CD4-positive, alpha-beta T cell treated with Interleukin-12 subunit alpha and Interleukin-12 subunit beta, for 1 hour (primary cell): ENCODE measurements at regions not wholly inside any gene's neighbourhood (a gene's known extent, or its start where the extent isn't known, plus 50 kb on each side); places are given as distances from the start of the nearest gene placed in this dataset.
"Not testable (repeated sequence)": the region's sequence is repeated elsewhere in the genome, so short reads cannot be mapped to it uniquely, and the experiment has no call there.

Source experiments
- DNase-seq: peaks from one replicate; pipeline ENCODE4 v3.0.0-alpha.2; 2020

DNA sequence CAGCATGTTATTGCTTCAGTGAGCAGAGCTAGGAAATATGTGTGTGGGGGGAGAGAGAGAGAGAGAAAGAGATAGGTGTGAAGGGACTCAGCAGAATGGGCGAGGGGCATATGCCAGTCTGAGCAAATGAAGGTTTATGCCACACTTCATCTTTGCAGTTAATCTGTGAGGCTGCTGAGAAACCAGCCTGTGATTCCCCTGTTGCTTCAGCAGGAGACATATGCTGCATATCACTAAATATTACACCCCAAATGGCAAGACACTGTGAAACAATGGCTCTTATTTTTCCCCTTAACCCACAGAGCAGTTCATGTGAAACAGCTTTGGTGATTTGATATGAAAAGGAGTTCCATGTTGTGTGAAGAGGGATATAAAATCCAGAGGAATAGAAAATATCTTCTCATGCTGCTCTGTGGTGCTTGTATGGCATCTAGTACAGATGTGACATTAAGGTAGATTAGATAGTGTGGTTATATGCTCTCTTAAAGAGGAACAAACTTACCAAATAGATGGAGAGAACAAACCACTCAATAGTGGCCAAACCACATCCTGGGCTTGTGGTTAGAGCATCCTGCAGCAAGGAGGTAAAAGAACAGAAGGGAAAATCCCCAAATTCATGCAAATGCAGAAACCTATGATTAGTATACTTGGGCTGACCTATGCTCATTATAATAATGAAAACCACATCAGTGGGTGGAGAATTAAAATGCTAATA lies 864.2 kb downstream of the FAM181B start:
- DNase-seq: peak; percentile 85

- DNase-seq: no peak
These were observed 866.8 kb downstream of the FAM181B start for GRCh38 chr11:81866896-81867295.

DNA sequence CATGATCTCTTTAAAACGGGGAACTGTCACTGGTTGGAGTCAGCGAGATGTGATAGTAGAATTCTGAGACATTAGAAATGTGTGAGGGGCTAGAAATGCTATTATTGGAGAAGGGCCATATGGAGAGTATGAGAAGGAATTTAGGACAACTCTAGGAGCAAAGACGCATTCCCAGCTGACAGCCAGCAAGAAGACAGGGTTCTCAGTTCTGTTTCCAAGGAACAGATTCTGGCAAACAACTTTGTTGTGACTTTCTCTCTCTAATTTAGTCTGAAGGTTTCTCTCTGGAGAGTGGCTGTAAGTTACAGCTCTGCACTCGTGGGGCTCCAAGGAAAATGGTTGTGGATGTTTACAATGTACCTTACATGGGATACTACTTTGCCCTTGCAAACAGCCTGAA lies 876.3 kb downstream of the FAM181B start:
- DNase-seq: no peak

GRCh38 chr11:81853791-81854190 lies 879.9 kb downstream of the FAM181B start:
- DNase-seq: no peak

- DNase-seq: no peak
These were observed 880.8 kb downstream of the FAM181B start for GRCh38 chr11:81852896-81853295.

DNA sequence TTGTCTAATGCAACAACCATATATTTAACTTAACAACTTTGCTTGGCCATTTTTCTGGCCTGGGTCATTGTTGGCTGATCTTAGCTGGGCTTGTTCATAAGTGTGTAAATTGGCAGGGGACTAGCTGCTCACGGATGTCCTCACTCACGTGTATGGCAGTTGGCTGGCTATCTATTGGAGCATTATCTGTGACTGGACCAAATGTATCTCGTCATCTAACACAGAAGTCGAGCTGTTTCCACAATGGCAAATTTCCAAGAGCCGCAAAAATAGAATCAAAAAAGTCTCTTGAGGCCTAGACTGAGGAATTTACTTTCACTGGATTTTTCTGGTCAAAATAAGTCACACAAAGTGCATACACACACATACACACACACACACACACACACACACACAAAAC lies 893.3 kb downstream of the FAM181B start:
- no peak for DNase-seq

DNA sequence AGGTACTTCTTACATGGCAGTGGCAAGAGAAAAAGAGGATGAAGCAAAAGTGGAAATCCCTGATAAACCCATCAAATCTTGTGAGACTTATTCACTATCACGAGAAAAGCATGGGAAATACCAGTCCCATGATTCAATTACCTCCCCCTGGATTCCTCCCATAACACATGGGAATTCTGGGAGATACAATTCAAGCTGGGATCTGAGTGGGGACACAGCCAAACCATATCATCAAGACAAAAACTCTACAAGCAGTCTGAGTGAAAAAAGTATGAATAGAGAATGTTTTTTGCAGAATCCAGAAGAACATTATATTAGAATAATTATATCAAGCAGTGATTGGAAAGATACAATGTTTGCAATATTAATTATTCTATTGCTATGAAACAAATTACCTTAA lies 893.7 kb downstream of the FAM181B start:
- no peak for DNase-seq

- DNase-seq: no peak
These were observed 894.6 kb downstream of the FAM181B start for GRCh38 chr11:81839016-81839415.

GRCh38 chr11:81829976-81830375 lies 903.7 kb downstream of the FAM181B start:
- DNase-seq: no peak

DNA sequence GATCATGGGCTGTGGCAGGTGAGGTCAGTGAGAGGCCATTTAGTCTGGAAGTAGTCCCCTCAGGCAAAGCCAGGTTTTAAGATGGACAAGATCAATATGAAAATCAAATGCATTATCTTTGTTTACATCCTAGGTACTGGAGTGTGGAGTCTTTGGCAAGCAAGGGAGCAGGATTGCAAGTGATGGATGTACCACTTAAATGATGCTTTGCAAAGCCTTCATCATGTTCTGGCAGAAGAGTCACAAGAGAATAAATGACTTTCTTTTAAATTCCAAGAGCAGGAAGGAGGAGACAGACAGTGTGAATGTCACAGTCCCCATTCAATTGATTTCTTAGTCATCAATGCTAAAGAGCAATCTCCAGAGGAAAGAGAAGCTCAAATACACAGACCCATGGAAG lies 908.3 kb downstream of the FAM181B start:
- DNase-seq: no peak

- DNase-seq: no peak
These were observed 914.2 kb downstream of the FAM181B start for GRCh38 chr11:81819462-81819861.

- DNase-seq: no peak
These were observed 928.8 kb downstream of the FAM181B start for GRCh38 chr11:81804858-81805257.

- no peak for DNase-seq
These were observed 931.1 kb downstream of the FAM181B start for GRCh38 chr11:81802591-81802990.

- no peak for DNase-seq
These were observed 941.2 kb downstream of the FAM181B start for GRCh38 chr11:81792416-81792815.

GRCh38 chr11:81787584-81788049 lies 946.0 kb downstream of the FAM181B start:
- DNase-seq: peak; percentile 56

- DNase-seq: no peak
These were observed 961.5 kb downstream of the FAM181B start for GRCh38 chr11:81772166-81772565.

DNA sequence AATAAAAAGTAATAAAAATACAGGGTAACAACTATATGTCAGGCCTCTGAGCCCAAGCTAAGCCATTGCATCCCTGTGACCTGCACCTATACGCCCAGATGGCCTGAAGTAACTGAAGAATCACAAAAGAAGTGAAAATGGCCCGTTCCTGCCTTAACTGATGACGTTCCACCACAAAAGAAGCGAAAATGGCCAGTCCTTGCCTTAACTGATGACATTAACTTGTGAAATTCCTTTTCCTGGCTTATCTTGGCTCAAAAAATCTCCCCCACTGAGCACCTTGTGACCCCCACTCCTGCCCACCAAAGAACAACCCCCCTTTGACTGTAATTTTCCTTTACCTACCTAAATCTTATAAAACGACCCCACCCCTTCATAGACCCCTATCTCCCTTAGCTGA lies 963.8 kb downstream of the FAM181B start:
- not testable (repeated sequence) for DNase-seq

DNA sequence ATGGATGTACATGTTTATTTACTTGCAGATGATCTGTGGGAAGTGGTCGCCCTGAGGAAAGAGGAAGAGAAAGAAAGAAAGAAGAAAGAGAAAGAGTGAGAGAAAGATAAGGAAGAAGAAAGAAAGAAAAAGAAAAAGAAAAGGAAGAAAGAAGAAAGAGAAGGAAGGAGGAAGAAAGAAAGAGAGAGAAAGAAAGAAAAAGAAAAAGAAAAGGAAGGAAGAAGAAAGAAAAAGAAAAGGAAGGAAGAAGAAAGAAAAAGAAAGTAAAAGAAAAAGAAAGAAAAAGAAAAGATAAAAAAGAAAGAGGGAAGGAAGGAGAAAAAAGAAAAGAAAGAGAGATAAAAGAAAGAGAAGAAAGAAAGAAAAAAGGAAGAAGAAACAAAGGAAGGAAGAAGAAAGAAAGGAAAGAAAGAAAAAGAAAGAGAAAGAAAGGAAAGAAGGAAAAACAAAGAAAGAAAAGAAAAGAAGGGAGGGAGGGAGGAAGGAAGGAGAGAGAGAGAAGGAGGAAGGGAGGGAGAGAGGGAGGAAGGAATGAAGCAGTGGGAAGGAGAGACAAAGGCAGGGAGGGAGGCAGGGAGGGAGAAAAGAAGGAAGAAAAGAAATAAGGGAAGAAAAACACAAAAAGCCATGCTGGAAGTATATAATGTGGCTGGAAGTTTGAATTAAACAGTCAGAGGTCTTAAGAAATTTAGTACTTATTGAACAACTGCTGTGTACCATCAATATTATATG lies 976.6 kb downstream of the FAM181B start:
- no peak for DNase-seq

- DNase-seq: no peak
These were observed 984.4 kb downstream of the FAM181B start for GRCh38 chr11:81749245-81749644.

DNA sequence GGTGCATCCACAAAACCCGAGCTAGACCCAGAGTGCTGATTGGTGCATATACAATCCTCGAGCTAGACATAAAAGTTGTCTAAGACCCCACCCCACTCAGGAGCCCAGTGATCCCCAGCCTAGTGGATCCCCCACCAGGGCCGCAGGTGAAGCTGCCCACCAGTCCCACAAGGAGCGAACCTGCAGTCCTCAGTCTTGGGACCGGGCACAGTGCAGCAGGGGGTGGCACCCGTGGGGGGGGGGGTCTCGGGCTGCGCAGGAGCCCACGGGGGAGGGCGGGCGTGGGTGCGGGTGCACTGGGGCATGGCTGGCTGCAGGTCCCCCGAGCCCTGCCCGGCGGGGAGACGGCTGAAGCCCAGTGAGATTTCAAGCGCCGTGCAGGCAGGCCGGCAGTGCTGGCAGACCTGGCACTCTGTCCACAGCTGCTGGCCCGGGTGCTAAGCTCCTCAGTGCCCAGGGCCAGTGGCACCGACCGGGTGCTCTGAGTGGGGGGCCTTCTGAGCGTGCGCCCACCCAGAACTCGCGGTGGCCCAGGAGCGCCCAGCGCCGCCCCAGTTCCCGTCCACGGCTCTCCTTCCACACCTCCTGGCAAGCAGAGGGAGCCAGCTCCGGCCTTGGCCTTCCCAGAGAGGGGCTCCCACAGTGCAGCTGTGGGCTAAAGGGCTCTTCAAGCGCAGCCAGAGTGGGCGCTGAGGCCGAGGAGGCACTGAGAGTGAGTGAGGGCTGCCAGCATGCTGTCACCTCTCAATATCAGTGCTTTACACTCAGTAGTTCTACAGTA lies 989.1 kb downstream of the FAM181B start:
- DNase-seq: no peak

- no peak for DNase-seq
These were observed 1008.0 kb downstream of the FAM181B start for GRCh38 chr11:81725701-81726100.

DNA sequence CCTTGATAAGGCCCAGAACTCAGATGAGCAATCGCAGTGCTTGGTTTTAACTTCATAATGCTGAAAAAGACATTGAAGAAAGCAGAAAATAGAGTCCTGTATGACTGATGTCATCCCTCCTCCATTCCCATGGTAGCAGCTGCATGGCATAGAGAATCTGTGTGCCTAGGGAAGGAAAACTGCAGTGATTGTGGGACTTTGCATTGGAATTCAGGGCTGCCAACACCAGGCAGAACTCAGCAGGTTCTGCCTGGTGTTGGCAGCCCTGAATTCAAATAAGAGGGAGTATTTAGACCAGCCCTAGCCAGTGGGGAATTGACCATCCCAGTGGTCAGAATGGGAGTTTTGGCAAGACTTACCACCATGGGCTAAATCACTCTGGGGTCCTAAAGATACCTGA lies 1016.0 kb downstream of the FAM181B start:
- no peak for DNase-seq

- DNase-seq: no peak
These were observed 1025.8 kb downstream of the FAM181B start for GRCh38 chr11:81707881-81708280.

DNA sequence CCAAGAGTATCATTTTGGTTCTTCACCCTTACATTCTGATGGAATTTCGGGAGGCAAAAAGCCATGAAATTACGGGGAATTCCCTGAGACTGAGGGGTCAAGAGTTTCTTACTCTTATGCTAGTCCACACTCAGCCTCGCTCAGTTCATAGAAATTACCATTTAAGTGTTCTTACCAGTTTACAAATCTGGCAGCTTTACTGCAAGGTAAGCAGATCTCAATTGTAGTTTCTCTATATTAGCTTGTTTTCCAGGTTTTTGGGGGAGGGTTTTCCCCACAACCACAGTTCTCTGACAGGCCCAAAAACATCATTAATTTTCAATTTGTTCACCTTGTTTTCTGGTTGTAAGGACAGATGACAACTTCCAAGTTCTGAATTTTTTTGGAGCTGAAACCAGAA lies 1028.4 kb downstream of the FAM181B start:
- DNase-seq: no peak
